Activated gamma-delta T cell (primary cell): ENCODE measurements at regions not wholly inside any gene's neighbourhood (a gene's known extent, or its start where the extent isn't known, plus 50 kb on each side); places are given as distances from the start of the nearest gene placed in this dataset.
"Not testable (repeated sequence)": the region's sequence is repeated elsewhere in the genome, so short reads cannot be mapped to it uniquely, and the experiment has no call there.

Source experiments
- DNase-seq: peaks from one replicate; lab custom pipeline; 2025; lab: John Stamatoyannopoulos, UW

DNA sequence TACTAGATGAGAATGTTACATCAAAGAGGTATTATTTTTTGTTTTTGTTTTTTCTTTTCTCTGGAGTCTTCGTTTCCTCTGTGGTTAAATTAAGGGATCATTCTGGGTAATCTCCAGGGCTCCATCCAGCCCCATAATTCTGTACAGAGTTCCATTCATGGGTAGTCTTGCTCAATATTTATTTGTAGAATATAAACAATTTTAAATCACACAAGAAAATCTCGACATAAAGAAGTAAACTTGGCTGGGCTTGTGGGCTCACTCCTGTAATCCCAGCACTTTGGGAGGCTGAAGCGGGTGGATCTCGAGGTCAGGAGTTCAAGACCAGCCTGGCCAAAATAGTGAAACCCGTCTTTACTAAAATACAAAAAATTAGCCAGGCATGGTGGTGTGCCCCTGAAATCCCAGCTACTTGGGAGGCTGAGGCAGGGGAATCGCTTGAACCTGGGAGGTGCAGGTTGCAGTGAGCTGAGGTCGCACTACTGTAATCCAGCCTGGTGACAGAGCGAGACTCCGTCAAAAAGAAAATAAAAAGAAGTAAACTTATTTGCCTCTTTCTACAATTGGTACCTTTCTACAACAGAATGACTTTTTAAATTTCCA, 166.8 kb upstream of the TGFBR2 start:
- DNase-seq = no peak

DNA sequence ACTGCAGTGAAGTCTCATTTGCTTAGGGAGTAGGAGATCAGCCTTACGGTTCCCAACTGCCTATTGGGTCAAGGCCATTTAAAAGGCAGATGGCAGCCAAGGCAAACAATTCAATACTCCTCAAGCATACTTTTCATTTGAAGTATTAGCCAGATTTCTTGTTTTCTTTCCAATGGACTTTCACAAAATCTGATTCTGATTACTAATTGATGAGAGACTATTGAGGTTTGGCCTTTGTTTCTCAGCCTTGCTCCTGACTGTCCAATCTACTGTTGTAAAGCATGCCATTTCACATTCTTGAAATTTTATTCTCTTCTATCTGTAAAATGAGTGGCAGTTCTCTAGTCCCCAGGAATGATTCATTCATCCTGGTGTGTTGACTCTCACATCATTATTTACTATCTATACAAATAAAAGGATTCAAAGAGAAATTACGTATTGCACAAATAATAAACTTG, 166.2 kb upstream of the TGFBR2 start:
- no peak for DNase-seq

GRCh38 chr3:30440880-30441279, 165.5 kb upstream of the TGFBR2 start:
- no peak for DNase-seq

DNA sequence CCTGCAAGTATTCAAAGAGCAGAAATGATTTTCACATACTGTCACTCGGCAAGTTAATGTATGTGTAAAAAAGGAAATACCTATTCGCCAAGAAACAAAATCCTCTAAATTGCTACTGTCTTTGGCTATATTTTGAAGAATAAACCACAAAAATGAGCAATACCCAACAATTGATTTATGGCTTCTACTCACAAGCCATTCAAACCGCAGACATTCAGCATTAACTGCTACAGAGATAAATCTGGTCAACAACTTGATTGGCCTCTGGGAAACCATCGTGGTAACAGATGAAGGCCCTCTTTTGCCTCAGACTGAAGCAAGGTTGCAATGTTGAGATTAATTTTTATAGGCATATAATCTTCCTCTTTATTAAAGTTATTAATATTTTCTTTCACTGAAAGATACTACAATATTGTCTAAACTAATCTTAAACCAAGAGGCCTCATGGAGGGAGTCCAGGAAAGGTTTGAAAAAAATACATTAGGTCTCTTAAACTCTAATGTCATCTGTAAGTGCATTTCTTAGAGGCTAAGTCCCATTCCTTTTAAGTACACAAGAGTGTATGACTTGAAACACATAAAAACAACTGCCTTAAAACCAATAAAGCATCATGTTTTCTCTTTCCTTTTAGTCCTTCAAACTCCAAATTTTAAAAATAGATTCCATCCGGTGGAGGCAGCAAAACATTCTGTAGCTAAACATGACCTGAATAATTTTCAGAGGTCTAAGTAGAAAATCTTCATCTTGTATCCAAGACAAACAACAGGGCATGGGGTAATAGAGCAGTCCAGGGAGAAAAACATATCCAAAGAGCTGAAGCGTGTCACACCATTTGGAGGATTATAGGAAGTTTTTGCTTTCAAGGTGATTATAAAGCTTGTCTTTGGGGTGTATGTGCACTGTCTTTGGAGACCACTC, 162.4 kb upstream of the TGFBR2 start:
- no peak for DNase-seq

GRCh38 chr3:30448450-30449289, 157.7 kb upstream of the TGFBR2 start:
- no peak for DNase-seq

DNA sequence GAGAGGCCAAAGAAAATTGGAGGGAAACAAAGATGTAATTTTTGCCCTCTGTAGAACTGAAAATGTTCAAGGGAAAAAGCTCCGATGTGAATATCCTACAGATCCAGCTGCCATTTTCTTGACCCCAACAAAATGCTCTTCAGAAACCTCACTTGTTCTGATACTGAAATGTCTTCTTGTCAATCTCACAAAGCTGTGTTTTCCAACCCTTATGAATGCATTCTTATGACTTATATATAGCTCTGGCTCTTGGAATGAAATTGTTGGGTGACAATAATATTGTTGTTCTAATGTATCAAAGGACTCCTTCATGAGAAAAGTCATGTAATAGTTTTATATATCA, 157.1 kb upstream of the TGFBR2 start:
- no peak for DNase-seq

DNA sequence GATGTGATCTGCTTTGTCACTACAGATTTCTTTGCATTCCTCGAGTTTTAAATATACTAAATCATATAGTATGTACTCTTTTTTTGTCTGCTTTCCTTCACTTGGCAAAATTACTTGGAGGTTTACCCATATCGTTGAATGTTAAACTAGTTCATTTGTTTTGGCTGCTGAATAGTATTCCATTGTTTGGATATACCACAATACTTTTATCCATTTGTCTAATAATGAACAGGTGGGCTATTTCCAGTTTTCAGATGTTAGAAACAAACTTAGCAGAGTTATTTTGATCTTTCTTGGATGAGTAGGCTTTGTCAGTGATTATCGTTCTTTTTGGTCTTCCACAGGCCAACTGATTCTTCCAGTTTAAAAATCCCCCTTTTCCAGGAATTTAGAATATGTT, 154.0 kb upstream of the TGFBR2 start:
- DNase-seq = no peak

- DNase-seq = no peak
These were observed 152.9 kb upstream of the TGFBR2 start for GRCh38 chr3:30453360-30454039.

DNA sequence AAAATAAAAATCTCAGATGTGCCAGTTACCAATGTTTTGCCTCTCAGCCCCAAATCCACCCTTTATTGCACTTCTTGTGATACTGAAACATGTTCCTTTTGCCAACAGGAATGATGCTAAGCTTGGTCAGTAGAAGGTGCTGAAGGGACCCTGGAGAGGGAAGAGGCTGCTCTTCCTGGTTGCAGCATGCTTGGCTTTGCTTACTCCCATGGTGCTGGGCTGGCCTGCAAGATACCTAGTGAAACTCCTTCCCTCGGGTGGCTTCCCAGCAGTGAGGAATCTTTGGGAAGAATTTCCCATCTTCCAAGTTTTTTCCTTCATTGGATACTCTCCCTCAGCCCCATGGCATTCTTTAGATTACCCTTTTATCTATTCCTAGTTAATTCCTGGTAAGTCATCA, 151.8 kb upstream of the TGFBR2 start:
- no peak for DNase-seq

- DNase-seq = not testable (repeated sequence)
These were observed 151.3 kb upstream of the TGFBR2 start for GRCh38 chr3:30455112-30455511.

GRCh38 chr3:30455840-30456239, 150.6 kb upstream of the TGFBR2 start:
- DNase-seq = no peak

DNA sequence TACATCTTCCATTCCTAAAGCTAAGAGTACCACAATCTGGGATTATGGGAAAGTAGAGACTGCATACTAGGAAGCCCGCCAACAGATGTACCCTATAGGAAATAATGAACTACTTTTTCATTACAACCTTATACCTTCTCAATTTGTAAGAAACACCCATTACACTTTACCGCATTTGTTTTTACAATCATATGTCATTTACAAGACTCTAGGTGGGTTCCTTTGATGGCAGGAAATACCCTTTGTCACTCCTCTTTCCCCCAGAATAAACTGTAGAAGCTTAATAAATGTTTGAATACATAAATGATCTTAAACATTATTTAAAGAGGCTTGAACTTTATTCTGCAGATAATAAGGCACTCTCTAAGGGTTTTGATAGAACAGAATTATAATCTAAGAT, 150.1 kb upstream of the TGFBR2 start:
- DNase-seq = no peak

- no peak for DNase-seq
These were observed 149.3 kb upstream of the TGFBR2 start for GRCh38 chr3:30457081-30457480.

GRCh38 chr3:30457726-30458125, 148.7 kb upstream of the TGFBR2 start:
- no peak for DNase-seq

GRCh38 chr3:30458376-30459171, 147.8 kb upstream of the TGFBR2 start:
- no peak for DNase-seq

DNA sequence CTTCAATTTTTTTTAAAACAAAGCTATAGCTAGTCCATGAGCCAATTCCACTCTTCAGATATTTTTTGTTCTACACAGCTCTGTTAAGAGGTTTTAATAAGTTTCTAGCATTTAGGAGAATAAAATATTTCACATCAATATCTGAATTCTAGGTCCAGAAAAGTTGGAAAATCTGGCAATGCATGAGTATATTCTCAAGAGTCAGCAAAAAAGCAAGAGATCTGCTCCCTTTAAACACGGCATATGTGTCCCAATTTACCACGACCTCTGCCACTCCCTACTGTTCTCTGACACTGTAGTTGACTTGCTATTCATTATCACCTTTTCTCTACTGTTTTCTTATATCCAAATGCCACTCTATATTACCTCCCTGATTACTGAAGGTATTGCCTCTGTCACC, 145.1 kb upstream of the TGFBR2 start:
- no peak for DNase-seq

DNA sequence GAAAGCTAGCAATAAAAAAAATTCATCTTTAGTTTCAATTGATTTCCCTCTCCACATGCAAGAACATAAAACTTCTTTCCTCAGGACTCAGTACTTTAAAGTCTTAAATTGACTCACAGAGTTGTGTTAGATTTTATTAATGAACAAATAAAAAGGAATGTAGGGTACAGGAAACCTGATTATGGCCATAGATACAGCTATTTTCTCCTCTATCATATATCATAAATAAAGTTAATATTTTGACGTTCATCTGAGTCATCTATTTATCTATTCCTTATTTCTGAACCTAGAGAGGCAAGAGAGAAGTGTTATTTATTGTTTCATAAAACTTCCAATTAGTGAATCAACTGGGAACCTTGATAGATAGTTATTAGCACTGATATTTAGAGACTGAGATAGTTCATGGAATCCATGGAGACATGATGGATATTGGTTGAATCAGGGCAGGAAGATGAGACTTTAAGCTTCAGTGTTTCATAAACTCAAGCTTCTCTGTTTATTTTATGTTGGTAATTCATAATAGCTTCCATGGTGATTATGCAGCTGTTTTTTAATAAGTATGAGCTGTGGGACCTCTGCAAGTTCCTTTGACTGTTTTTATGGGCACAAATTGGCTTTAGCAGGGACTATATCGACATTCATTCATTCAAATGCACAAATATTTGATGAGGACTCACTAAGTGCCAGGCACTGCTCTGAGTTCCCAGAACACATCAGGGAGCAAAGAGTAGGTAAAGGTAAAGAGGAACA, 143.5 kb upstream of the TGFBR2 start:
- DNase-seq = no peak

- no peak for DNase-seq
These were observed 142.0 kb upstream of the TGFBR2 start for GRCh38 chr3:30464381-30464780.

DNA sequence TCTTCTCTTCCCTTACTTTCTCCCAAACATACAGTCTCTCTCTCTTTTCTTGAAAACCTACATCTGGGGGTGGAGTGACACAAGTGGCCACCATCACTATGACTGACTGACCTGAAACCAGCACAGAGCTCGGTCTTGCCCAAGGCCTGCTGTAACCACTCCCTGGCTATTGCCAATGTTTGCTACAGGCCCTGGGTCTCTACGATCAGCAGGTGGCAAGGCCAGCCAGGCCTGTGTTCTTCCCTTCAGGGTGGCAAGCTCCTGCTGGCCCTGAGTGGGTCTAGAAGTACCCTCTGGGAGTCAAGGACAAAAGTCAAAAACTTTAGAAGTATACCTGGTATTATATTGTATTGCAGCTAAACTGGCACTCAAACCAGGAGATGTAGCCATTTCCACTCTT, 140.9 kb upstream of the TGFBR2 start:
- no peak for DNase-seq

- DNase-seq = no peak
These were observed 138.7 kb upstream of the TGFBR2 start for GRCh38 chr3:30467596-30468238.
